ENCODE measurements at regions not wholly inside any gene's neighbourhood (a gene's known extent, or its start where the extent isn't known, plus 50 kb on each side); places are given as distances from the start of the nearest gene placed in this dataset.

DNA sequence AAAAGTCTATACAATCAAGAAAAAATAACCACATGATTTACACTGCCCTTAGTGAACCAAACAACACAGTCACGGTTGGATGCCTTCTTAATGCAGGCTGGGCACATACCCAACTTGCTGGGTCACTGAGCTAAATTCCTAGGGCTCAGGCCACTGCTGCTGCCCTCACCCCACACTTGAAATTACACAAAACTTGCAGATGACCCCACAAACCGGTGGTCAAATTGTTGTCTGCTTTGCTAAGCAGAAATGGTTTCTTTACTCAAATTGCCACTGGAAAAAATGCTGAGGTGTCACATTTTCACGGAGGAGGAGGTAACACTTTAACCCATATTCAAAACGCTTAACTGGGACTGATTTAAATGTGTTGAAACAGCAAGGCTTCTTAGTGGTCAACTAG is 62.4 kb downstream of the HMHB1 start:
- Histone ChIP-seq H3K4me1 (replicated peaks; ENCODE audit: insufficient read depth) (peaks cover 14% of the 10 kb centered on the region; the same call in 1 of the 2 replicates), H3K27me3 (ENCODE audit: insufficient read depth, low read depth) (no peaks in the 10 kb centered on the region), H3K9me3 (ENCODE audit: insufficient read depth, low read depth) (0 out of 2 replicates have a peak, but pooled peaks cover 3% of the 10 kb centered on the region), H3K9me2 (ENCODE audit: insufficient read depth) (no peaks in the 10 kb centered on the region; the same call in 1 of the 2 replicates), H3K4me2 (no peak overlapping the region), H3K4me3 (no peak overlapping the region), H3K27ac (no peak overlapping the region), H2AFZ (no peak overlapping the region), H3F3A (ENCODE audit: insufficient read depth, low read depth) (peaks cover 5% of the 10 kb centered on the region; the same call in 1 of the 2 replicates), H3K79me2 (ENCODE audit: low read depth) (no peaks in the 10 kb centered on the region), H4K20me1 (ENCODE audit: insufficient read depth) (no peaks in the 10 kb centered on the region), H3K36me3 (ENCODE audit: low read depth) (no peaks in the 10 kb centered on the region)
- POLR2A ChIA-PET (ENCODE audit: unreplicated experiment) = interaction anchor here (0.6 kb wide), 1 partner anchor 55 kb away, joined by 4 read pairs; no protein-coding TSS in a partner anchor
- intact Hi-C loops (cut with micrococcal nuclease; ENCODE audit: unreplicated experiment) = loop anchor here (2.0 to 10.0 kb wide), 3 partner anchors 46 to 270 kb away; no protein-coding TSS in a partner anchor
- BruUV-seq (replicated peaks) = no TSS peak
- DNase-seq = peak in 1 of 2 experiments; percentile 49
- TF ChIP-seq, protein P1, sequence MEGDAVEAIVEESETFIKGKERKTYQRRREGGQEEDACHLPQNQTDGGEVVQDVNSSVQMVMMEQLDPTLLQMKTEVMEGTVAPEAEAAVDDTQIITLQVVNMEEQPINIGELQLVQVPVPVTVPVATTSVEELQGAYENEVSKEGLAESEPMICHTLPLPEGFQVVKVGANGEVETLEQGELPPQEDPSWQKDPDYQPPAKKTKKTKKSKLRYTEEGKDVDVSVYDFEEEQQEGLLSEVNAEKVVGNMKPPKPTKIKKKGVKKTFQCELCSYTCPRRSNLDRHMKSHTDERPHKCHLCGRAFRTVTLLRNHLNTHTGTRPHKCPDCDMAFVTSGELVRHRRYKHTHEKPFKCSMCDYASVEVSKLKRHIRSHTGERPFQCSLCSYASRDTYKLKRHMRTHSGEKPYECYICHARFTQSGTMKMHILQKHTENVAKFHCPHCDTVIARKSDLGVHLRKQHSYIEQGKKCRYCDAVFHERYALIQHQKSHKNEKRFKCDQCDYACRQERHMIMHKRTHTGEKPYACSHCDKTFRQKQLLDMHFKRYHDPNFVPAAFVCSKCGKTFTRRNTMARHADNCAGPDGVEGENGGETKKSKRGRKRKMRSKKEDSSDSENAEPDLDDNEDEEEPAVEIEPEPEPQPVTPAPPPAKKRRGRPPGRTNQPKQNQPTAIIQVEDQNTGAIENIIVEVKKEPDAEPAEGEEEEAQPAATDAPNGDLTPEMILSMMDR (conservative IDR thresholded peaks at IDR 0.05) = no peak
- TF ChIP-seq EZH2 (IDR thresholded peaks at IDR 0.05; ENCODE audit: low read depth) = no peak
- CTCF ChIA-PET = interaction anchor here (0.6 kb wide), 1 partner anchor 260 kb away, joined by 3 read pairs; no protein-coding TSS in a partner anchor

DNA sequence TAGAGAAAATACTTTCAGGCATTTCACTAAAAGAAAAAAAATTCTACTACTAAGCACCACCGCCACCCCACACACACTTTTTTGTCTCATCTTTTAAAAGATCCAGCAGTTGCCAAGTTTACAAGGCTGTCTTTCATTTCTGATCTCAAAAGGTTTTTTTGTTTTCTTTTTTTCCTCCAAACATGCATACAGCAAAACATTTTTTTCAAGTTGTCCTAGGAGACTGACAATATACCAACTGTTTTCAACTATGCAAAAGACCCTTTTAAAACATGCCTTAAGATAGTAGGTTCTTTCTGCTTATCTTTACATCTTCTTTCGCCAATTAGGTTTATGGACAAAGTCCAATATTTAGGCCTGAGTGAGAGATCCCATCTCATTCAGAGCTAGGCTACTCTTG is 65.2 kb downstream of the HMHB1 start:
- ChIA-PET POLR2A (ENCODE audit: unreplicated experiment) (no interaction called here), CTCF (no interaction called here)
- no peak for DNase-seq
- H3K27me3 ChIP-seq (ENCODE audit: insufficient read depth, low read depth) = no peaks in the 10 kb centered on the region
- H3K4me3 ChIP-seq = no peak overlapping the region
- no peaks in the 10 kb centered on the region for H3K79me2 ChIP-seq (ENCODE audit: low read depth)
- no peaks in the 10 kb centered on the region; the same call in 1 of the 2 replicates for H3K9me2 ChIP-seq (ENCODE audit: insufficient read depth)
- H4K20me1 ChIP-seq (ENCODE audit: insufficient read depth) = no peaks in the 10 kb centered on the region
- no peak overlapping the region for H2AFZ ChIP-seq
- no peaks in the 10 kb centered on the region; the same call in 1 of the 2 replicates for H3K4me1 ChIP-seq (replicated peaks; ENCODE audit: insufficient read depth)
- H3K36me3 ChIP-seq (ENCODE audit: low read depth) = no peaks in the 10 kb centered on the region
- H3K9me3 ChIP-seq (ENCODE audit: insufficient read depth, low read depth) = 0 out of 2 replicates have a peak, but pooled peaks cover 3% of the 10 kb centered on the region
- H3K4me2 ChIP-seq = no peak overlapping the region
- TF ChIP-seq, protein P1 (conservative IDR thresholded peaks at IDR 0.05) = no peak
- no peak for TF ChIP-seq EZH2 (IDR thresholded peaks at IDR 0.05; ENCODE audit: low read depth)
- H3K27ac ChIP-seq = no peak overlapping the region
- intact Hi-C loops (cut with micrococcal nuclease; ENCODE audit: unreplicated experiment) = loop anchor here (10.0 kb wide), 1 partner anchor 268 kb away; no protein-coding TSS in a partner anchor
- H3F3A ChIP-seq (ENCODE audit: insufficient read depth, low read depth) = no peaks in the 10 kb centered on the region
- no TSS peak for BruUV-seq (replicated peaks)

DNA sequence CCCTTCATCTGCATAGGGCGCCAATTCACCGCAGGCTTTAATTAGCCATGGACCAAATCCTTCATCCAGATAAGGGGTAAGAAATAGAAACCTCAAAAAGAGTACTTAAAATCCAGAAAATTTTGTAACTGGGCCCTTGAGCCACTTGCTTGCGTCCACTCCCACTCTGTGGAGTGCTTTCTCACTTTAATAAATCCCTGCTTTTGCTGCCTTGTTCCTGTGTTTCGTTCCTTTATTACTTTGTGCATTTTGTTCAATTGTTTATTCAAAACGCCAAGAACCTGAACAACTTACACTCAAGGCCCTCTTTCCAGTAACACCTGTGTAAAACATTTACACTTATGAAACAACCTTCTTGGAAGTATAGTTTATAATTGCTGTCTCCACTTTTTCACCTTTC is 66.5 kb downstream of the HMHB1 start:
- Histone ChIP-seq H3K27me3 (ENCODE audit: insufficient read depth, low read depth) (no peaks in the 10 kb centered on the region), H3K27ac (no peak overlapping the region), H3F3A (ENCODE audit: insufficient read depth, low read depth) (no peaks in the 10 kb centered on the region), H3K4me3 (no peak overlapping the region), H2AFZ (no peak overlapping the region), H3K9me2 (ENCODE audit: insufficient read depth) (no peaks in the 10 kb centered on the region; the same call in 1 of the 2 replicates), H4K20me1 (ENCODE audit: insufficient read depth) (no peaks in the 10 kb centered on the region), H3K4me2 (no peak overlapping the region), H3K4me1 (replicated peaks; ENCODE audit: insufficient read depth) (no peaks in the 10 kb centered on the region; the same call in 1 of the 2 replicates), H3K9me3 (ENCODE audit: insufficient read depth, low read depth) (0 out of 2 replicates have a peak, but pooled peaks cover 3% of the 10 kb centered on the region), H3K36me3 (ENCODE audit: low read depth) (no peaks in the 10 kb centered on the region), H3K79me2 (ENCODE audit: low read depth) (no peaks in the 10 kb centered on the region)
- no peak for DNase-seq
- no TSS peak for BruUV-seq (replicated peaks)
- intact Hi-C loops (cut with micrococcal nuclease; ENCODE audit: unreplicated experiment) = loop anchor here (10.0 kb wide), 1 partner anchor 266 kb away; no protein-coding TSS in a partner anchor
- ChIA-PET POLR2A (ENCODE audit: unreplicated experiment) (no interaction called here), CTCF (no interaction called here)
- TF ChIP-seq EZH2 (IDR thresholded peaks at IDR 0.05; ENCODE audit: low read depth) = no peak
- TF ChIP-seq, protein P1 (conservative IDR thresholded peaks at IDR 0.05) = no peak

All from PC-9 (cell line).